ENCODE measurements at regions not wholly inside any gene's neighbourhood (a gene's known extent, or its start where the extent isn't known, plus 50 kb on each side); places are given as distances from the start of the nearest gene placed in this dataset.
A peak's percentile ranks its signal among the peaks of the same experiment; 100 is the strongest.

DNA sequence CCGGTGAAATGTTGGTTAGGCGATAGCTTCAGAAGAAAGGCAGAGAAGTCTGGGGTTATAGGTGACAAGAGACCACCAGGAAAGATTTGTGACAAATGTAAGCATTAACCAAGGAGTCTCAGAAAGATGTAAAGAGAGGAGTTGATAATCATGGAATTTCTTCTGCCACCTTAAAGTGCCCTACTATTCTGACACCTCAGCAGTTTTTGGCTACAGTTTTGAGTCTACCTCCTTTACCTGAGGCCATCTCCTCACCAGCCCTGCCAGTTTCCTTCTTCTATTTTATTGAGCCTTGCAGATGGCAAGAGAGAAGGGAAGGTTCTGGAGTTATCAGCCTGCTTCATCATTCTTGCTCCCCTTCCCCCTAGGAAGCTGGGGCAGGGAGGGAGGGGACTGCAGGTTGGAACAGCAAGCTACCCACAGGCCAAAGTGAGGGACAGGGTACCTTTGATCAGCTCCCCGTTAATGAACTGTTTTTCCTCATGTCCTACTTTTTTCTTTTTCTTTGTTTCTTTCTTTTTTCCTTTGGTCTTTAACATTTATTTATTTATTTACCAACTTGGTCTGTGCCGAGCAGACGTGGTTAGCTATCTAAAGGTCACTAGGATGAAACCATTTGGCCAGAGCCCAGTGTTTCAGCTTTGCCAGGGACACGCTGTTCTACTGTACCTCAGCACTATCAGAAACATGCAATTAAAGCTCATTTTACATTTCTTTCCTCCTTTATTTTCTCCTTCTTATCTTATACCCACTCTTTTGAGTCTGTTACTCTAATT is 438.7 kb upstream of the AR start:
- H3K4me3 ChIP-seq = no peak overlapping the region
- no peaks in the 10 kb centered on the region for H3K36me3 ChIP-seq
- no peaks in the 10 kb centered on the region for H3K9me3 ChIP-seq
- no peak for ATAC-seq
- in situ Hi-C loops (cut with MboI; ENCODE audit: low sequenced_read_pairs in 4 of 4) = no loop called here
- no peak overlapping the region for H3K27ac ChIP-seq
- DNase-seq = peak; percentile 1 to 26
- intact Hi-C loops (cut with DNase I; ENCODE audit: low total_unique reads) = no loop called here
- H3K4me1 ChIP-seq = no peaks in the 10 kb centered on the region
- TF ChIP-seq, protein P1, sequence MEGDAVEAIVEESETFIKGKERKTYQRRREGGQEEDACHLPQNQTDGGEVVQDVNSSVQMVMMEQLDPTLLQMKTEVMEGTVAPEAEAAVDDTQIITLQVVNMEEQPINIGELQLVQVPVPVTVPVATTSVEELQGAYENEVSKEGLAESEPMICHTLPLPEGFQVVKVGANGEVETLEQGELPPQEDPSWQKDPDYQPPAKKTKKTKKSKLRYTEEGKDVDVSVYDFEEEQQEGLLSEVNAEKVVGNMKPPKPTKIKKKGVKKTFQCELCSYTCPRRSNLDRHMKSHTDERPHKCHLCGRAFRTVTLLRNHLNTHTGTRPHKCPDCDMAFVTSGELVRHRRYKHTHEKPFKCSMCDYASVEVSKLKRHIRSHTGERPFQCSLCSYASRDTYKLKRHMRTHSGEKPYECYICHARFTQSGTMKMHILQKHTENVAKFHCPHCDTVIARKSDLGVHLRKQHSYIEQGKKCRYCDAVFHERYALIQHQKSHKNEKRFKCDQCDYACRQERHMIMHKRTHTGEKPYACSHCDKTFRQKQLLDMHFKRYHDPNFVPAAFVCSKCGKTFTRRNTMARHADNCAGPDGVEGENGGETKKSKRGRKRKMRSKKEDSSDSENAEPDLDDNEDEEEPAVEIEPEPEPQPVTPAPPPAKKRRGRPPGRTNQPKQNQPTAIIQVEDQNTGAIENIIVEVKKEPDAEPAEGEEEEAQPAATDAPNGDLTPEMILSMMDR (IDR thresholded peaks at IDR 0.05 in 4 of 5, conservative IDR thresholded peaks at IDR 0.05 in 1 of 5) = no peak
- TF ChIP-seq POLR2A (IDR thresholded peaks at IDR 0.05) = no peak
- no peaks in the 10 kb centered on the region for H3K27me3 ChIP-seq

DNA sequence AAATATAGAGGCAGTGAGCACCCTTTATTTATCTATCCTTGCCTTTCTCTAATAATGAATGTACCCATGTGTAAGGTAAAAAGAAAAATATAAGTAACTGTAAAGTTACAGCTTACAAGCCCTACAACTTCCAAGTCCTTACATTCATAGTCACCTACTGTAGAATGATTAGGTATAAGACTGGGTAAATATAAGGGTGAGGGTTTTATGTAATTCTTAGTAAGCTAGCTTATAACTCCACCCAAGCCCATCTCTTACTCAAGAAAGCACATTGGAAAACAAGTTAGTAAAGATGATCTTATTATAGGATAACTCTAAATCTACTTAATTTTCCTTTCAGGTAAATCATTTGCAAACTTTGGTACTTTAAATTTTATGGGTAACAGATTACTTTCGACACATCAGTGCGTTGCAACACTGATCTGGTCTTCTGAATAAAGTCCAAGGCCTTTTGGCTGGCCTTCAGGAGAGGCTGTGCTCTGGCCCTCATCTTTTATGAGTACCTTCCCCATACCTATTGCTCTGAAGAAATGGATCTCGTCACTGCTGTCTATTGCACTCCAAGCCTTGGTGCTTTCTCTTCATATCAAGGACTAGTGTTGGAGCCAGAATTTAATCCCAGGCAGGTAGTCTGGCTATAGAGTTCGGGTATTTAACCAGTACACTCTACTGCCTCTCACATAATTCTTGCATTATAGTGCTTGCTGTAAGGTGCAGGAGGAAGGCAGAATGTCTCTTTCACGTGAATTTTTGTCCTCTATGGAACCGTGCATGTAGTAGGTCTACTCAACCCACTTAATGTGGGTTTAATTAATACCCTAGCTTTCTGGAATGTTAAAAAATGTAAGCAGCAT is 443.6 kb upstream of the AR start:
- H3K36me3 ChIP-seq = no peaks in the 10 kb centered on the region
- intact Hi-C loops (cut with DNase I; ENCODE audit: low total_unique reads) = no loop called here
- H3K27ac ChIP-seq = no peak overlapping the region
- DNase-seq = no peak
- no peaks in the 10 kb centered on the region for H3K9me3 ChIP-seq
- in situ Hi-C loops (cut with MboI; ENCODE audit: low sequenced_read_pairs in 4 of 4) = no loop called here
- TF ChIP-seq, protein P1 (IDR thresholded peaks at IDR 0.05 in 4 of 5, conservative IDR thresholded peaks at IDR 0.05 in 1 of 5) = no peak
- TF ChIP-seq POLR2A (IDR thresholded peaks at IDR 0.05) = no peak
- no peaks in the 10 kb centered on the region for H3K27me3 ChIP-seq
- no peak overlapping the region for H3K4me3 ChIP-seq
- no peak for ATAC-seq
- H3K4me1 ChIP-seq = no peaks in the 10 kb centered on the region

DNA sequence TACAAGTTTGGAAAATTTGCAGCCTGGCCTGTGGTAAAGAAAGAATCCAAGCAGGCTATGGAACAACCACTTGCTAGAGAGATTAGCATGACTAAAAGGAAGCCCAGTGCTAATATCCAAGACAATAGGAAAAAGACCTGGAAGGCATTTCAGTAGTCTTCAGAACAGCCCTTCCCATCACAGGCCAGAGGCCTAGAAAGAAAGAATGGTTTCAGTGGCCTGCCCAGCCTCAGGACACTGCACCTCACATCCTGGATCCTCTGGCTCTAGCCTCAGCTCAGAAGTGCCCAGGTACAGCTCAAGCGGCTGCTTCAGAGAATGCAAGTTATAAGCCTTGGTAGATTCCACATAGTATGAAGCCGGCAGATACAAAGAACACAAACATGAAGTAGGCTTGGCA is 449.8 kb upstream of the AR start:
- in situ Hi-C loops (cut with MboI; ENCODE audit: low sequenced_read_pairs in 4 of 4) = no loop called here
- H3K27ac ChIP-seq = no peak overlapping the region
- TF ChIP-seq POLR2A (IDR thresholded peaks at IDR 0.05) = no peak
- TF ChIP-seq, protein P1 (IDR thresholded peaks at IDR 0.05 in 4 of 5, conservative IDR thresholded peaks at IDR 0.05 in 1 of 5) = no peak
- ATAC-seq = no peak
- no peaks in the 10 kb centered on the region for H3K27me3 ChIP-seq
- intact Hi-C loops (cut with DNase I; ENCODE audit: low total_unique reads) = no loop called here
- no peaks in the 10 kb centered on the region for H3K9me3 ChIP-seq
- DNase-seq = no peak
- no peaks in the 10 kb centered on the region for H3K36me3 ChIP-seq
- no peak overlapping the region for H3K4me3 ChIP-seq
- no peaks in the 10 kb centered on the region for H3K4me1 ChIP-seq

DNA sequence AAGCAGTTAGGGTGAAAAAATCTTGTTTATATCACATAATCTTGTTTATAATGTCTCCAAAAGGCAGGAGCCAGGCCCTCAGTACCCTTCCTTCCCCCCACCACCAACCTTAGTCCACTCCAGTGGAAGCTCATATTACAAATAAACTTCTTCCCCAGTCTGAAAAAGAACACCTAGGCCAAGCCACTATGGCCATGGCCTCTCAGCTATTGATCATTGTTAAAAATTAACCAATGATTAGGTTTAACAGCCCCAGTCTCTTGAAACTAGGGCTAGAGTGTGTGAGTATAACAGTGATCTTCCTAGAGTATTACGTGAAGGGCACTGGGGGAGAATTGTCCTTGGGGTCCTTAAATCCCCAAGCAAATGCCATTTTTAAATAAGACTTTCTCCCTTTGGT is 411.9 kb upstream of the EDA2R start:
- intact Hi-C loops (cut with DNase I; ENCODE audit: low total_unique reads) = no loop called here
- in situ Hi-C loops (cut with MboI; ENCODE audit: low sequenced_read_pairs in 4 of 4) = loop anchor here in 1 of 4 donors (25.0 kb wide), 1 partner anchor 88 kb away; no protein-coding TSS in a partner anchor
- ATAC-seq = no peak

More for the DNA sequence above, 411.9 kb upstream of the EDA2R start:
- Histone ChIP-seq H3K36me3 (no peaks in the 10 kb centered on the region), H3K27me3 (peaks cover 0 to 2% (median 0%) of the 10 kb centered on the region in 3 donors), H3K4me3 (no peak overlapping the region), H3K4me1 (no peaks in the 10 kb centered on the region), H3K27ac (no peak overlapping the region), H3K9me3 (no peaks in the 10 kb centered on the region)
- DNase-seq = no peak
- TF ChIP-seq, protein P1 (IDR thresholded peaks at IDR 0.05 in 4 of 5, conservative IDR thresholded peaks at IDR 0.05 in 1 of 5) = no peak
